ENCODE measurements at regions not wholly inside any gene's neighbourhood (a gene's known extent, or its start where the extent isn't known, plus 50 kb on each side); places are given as distances from the start of the nearest gene placed in this dataset.
"Not testable (repeated sequence)": the region's sequence is repeated elsewhere in the genome, so short reads cannot be mapped to it uniquely, and the experiment has no call there.

DNA sequence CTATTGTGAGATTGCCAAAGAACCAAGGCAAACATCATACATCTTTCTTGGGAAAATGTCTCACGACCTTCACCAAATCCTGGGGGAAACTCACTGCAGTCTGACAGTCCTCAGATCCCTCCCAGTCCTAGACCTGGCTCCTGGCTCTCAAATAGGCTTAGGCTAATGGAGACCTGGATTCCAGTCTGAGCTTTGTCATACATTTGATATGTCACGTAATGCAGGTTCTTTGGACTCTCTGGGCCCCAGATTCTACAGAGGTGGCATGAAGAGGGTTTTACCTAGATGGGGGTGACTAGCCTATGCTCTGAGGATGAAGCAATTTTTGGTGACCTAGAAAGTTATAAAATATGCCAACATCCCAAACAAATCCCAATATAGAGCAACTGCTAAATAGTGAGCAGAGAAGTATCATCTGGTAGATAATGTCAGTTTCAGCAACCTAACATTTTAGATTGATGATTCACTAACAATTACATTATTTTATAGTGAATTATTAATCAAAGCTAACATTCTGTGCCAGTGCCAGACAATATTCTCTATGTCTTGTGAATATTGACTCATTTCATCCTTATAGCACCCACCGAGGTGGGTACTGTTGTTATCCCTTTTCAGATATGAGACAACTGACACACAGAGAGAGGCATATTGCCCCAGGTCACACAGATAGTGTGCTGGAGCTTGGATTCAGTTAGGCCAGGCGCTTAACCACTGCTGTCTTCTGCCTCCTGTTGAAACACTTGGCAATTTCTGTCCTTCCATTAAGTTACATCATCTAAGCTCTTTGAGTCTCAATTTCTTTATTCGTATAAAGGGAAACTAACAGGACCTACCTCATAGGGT, 195.4 kb upstream of the MAMLD1 start:
- DNase-seq, result no peak

DNA sequence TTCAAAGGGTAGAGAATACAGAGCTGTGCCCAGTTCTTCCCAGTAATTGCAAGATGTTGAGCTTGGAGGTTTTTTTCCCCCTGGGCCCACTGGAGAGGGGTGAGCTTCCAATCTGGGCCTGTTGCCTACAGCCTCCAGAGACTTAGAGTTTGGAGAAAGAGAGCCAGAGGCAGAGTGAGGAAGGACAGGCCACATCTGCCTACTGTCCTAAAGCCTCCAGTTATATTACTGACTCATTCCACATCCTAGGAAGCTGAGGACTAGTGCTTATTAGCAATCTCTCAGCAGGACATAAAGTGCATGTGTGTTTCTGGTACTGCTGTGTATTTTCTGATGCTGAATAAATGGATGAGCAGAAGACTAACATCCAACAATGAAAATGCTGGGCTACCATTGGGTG, 181.0 kb upstream of the MAMLD1 start:
- no peak for DNase-seq

DNA sequence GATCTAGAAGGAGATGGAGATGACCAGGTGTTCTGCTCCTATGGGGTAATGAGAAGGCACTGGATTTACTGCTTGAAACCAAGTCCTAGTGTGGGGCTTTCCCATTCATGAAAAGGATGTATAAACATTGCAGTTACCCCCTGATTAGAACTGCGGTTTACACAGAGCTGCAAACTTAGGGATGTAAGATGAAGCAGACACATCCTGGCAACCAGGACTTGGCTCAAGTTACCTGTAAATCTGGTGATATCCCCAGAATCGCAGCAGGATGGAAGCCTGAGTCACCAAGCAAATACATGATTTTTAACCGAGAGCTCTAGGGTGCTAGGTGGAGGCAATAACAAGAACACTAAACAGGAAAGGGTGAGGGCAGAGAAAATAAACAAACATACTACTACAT, 178.6 kb upstream of the MAMLD1 start:
- DNase-seq, result no peak

DNA sequence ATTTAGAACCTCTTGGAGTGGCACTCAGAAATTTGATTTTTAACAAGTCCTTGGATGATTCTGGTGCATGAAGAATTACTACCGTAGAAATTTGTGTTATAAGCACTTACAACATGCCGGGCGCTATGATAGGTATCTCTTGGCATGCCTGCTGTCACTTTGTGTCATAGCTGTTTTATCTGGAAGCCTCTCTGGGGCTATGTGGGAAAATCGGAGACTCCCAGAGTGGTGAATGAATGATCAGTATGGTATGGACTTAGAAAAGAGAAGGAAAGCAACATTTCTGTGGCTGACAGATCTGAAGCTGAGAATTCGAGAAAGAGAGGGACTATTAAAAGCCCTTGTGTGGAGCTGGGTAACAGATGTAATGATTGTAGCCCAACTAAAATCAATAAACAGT, 177.4 kb upstream of the MAMLD1 start:
- no peak for DNase-seq

DNA sequence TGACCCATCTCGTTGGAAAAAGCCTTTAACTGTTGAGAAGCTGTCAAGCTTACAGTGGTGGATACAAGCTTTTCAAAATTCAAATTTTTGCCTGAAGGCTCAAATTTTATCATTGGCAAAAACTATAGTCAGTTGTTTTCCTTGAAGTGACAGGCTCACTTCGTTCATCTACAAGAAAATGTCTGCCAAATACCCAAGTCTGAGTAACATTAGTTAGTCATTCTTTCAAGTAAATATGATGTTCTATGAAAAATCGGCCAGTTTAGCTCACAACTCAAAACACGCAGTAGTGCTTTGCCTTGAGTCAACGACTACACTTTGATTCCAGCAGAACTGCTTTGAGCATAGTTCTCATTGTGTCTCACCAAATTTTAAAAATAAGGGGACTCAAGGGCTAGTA, 170.3 kb upstream of the MAMLD1 start:
- DNase-seq, result no peak

DNA sequence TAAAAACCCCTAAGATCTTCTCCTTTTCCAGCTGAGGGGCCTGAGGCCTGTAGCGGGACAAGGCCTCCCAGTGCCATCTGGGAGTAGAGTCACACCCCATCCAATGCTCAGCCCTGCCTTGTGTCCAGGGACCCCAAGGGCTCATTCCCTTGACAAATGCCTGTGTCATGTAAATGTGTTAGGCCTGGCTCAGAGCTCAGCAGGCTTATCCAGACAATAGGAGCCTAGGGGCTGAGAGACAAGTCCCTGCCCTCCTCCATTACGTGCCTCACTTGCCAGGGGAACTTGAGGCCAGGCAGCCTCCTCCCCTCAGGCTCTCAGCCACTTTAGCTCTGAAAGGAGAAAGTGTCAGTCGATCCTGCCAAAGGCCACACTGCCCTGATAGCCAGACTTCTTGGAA, 166.8 kb upstream of the MAMLD1 start:
- DNase-seq, result no peak

DNA sequence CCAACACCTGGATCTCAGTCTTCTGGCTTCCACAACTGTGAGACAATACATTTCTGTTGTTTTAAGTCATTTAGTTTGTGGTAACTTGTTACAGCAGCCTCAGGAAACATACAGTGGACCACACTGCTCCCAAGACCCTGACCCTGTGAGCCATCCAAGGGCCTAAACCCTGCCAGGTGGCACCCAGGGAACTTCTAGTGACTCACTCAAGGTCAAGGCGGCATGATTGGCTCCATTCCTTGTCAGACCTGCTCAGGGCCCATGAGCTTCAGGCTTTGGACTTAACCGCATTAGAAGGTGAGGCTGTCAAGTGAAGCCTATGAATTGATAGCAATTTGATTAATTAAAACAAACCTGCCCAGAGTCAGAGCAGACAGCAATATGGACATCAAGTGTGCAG, 165.7 kb upstream of the MAMLD1 start:
- no peak for DNase-seq

DNA sequence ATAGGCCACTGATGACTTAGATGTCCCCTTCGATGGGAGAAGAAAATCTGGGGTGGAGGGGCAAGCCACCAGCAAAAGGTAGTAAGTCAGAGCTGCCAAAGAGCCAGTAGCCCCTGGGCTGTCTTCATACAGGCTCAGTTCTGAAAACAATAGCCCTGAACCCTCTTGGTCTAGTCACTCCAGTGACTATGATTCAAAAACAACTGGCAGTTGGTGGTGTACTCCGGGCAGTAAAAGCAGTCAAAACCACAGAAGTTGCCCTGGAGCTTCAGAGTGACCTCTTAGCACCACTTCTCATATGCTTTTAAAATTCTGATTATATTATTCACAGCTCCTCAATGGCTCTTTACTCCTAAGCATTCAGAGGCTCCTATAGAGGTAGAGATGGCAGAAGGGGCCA, 164.3 kb upstream of the MAMLD1 start:
- no peak for DNase-seq

DNA sequence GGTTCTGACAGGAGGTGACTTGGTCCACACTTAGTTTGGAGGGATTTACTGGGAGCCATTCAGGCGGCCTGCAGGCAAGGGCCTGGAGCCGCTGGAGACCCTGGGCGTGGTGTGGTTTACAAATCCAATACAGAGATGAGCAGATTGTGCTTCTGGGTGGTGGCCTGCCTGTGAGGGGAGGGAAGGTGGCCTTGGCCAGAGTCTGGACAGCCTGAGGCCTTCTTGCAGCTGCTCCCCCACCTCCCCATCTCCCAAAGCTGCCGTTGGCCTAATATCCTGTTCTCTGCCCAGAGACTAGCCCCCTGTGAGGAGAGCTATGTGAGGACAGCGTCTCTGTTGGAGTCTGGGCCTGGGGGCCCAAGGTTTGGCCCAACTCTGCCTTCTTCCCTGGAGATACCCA, 163.9 kb upstream of the MAMLD1 start:
- DNase-seq, result no peak

DNA sequence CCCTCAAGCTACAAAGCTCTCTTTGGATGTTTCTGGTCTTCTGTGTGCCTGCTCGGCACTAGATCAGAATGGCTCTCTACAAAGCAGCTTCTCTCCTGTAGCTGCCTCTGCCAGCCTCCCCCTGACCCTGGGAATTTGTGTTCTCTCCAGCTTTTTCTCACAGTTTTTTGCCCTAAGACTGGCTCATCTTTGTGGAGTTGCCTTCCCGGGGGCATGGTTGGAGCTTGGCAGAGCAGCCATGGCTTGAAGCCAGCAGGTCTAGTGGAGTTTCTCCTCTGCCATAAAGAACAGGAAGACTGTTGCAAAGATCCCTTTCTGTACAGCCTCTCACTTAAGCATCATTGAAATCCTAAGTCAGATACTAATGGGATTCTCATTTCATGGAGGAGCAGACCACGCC, 163.3 kb upstream of the MAMLD1 start:
- DNase-seq, result no peak

DNA sequence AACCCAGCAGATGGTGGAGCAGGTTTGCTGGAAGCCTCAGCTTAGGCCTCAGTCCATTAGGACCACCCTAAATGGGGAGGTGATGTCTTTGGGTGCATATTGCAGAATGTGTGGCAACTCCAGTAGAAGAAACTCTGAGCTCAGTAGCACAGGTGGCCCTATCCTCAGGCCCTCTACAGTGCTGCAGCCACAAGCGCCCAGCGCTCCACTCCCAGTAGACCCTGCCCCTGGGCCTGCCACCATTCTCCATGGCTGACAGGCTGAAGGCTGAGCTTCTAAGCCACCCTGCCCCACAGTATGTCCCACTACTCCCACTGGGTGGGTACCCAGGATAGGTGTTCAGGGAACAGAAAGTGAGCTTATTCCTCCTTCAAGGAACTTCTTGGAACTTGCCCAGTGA, 162.8 kb upstream of the MAMLD1 start:
- DNase-seq, result no peak

DNA sequence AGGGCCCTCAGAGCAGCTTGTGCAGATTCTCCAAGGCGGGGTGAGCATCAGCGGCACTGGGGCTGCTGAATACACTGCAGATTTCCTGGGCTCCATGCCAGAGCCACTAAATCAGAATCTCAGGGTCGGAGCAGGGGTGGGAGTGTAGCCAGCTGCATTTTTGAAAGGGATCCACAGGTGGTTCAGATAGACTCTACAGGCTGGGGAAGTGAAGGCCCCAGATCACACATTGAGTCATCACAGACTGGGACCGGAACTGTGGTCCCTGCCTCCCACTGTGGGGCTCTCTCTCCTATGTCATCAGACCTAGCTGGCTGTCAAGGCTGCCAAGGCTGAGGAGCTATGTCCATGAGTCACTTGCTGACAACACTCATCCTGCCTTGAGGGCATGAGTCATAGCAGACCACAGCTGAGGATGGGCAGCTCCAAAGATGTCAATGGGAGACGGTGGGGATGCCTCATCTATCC, 162.3 kb upstream of the MAMLD1 start:
- no peak for DNase-seq

DNA sequence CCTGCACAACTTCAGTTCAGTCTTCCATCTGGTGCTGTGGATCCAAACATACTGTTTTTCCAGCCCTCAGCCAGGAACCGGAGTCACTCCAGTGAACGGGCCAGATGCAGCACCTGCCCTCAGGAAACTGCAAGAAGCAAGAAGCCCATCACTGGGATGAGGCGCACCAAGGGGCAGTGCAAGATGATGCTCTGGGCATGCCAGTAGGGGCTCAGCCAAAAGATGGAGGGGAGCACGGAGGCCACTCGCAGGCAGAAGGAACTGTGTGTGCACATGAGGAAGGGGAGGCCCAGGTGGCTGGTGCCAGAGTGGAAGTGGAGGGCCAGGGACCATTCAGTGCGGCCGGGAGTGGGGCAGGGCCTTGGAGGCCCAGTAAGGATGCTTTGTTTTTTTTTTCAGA, 161.7 kb upstream of the MAMLD1 start:
- no peak for DNase-seq

DNA sequence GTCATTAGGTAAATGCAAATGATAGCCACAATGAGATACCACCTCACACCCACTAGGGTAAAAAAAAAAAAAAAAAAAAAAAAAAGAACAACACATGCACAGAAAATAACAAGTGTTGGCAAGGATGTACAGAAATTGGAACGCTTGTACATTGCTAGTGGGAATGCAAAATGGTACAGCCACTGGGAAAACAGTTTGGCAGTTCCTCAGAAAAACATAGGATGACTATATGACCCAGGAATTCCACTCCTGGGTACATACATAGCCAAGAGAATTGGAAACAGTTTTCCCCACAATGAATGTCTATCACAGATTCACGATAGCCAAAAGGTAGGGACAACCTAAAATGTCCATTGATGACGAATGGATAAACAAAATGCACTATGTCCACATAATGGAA, 161.3 kb upstream of the MAMLD1 start:
- DNase-seq, result no peak

DNA sequence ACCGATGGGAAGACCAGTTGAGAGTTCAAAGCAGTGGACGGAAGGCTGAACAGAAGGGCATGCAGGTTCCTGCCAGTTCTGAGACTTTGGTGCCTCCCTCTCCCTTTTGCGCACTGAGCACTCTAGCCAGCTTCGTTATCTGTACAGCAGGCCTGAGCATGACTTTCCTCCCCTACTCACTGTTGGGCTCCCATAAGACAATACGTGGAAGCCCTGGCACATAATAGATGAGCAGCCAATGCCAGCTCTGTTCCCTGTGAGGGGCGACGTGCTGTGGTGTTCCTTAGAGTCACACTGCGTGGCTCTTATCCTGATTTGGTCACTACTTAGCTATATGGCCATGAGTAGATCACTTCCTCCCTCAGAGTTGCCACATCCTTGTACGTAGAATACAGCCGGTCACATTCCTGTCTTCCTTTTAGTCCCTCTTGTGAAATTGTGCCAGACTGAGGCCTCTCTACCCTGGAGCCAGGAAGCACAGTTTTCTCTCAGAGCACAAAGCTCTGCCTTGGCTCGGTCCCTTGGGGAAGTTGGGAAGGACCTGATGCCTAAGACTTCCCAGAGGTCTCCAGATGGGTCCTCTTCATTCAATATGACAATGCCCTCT, 160.4 kb upstream of the MAMLD1 start:
- no peak for DNase-seq

DNA sequence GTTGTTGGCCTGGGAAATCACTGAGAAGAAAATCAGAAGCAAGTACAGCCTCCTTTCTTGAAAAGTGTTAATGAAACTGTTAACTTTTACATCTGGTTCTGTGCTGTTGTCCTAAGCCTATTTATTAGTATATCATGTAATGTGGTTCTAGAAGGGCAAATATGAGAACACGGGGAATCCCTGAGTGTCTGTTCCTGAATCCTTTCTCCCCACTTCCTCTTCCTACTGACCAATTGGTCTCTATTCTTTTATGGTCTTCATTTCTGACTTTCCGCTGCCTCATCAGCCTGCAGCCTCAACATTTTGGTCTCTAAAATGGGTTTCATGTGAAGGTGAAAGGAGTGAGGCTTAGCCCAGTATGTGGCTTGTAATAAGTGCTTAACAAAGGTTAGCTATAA, 159.9 kb upstream of the MAMLD1 start:
- DNase-seq, result no peak

DNA sequence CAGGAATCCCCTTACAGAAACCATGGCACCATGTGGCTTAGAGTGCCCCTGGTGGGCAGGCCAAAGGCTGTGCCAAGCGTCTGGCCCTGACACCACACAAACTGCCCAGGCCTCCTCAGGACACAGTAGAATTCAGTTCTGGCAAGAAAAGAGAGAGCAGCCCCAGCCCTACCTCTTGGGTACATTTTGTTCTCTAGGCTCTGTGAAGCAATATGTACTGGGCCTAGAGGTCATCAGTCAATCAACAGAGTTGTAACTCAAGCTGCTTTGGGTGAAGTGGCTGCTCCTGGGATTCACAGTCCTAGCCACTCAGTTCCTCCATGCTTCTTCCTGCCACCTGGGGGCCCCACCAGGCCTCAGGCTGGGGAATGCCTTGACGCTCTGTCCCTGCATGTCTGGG, 158.1 kb upstream of the MAMLD1 start:
- no peak for DNase-seq

DNA sequence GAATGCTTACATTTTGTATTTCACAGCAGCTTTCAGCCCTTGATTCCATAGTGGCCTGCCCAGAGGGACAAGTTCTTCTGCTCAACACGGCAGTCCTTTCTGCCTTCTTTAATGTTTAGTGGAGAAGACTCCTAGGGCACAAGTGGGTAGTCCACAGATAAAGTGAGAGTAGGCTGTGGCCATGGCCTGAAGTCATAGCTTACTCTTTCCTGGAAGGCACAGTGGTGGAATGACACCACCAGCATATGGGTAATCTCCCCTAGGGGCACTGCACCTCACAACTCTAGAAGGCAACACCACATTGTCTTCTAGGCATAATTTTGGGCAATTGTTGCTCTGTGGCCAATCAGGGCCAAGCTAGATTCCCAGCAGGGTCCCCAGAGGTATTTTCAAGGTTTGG, 155.4 kb upstream of the MAMLD1 start:
- no peak for DNase-seq

DNA sequence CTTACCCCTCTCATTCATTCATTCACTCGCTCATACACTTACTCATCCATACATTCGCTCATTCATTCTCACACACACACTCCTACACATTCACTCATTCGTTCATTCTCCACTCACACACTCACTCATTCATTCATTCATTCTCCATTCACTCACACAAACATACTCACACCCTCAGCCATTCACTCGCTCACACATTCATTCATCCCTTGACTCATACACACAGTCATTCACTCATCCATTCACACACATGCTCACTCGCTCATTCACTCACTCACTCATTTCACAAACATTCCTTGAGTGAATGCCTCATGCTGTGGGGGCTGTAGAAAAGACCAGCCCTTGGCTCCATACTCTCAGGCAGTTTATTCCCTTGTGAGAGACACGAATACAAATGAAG, 151.1 kb upstream of the MAMLD1 start:
- no peak for DNase-seq

DNA sequence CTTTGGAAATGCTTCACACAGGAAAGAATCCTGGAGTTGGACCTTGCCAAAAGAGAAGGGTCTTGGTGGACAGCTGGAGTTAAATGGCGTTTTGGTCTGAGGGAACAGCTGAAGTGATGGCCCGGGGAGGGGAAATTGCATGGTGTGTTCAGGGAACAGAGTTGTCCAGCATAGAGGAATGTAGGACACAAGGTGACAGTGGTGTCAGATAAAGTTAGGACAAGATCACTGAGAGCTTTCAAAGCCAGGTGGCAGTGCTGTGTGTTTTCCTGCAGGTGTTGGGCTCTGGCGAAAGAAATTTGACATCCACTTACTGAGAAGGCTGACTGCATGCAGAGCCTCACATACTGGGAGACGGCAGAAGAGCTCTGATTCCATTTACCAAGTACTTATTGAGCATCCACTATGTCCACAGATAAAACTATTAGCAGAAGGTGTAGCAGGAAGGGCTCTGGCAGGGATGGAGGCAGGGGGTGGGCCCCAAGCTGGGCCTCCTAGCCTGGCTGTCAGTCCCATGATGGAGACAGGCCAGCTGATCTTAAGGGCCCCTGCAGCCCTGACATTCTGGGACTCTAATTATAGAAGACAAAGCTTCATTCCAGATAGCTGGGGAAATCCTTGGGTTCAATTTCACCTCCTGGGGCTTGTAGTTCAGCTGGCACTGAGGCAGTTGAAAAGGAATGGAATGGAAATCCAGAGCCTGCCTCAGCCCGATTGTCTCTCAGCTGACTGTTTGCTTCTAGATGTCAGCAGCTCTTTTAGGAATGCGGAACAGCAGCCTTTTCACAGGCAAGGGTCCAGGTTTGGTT, 150.2 kb upstream of the MAMLD1 start:
- DNase-seq, result peak; percentile 46

DNA sequence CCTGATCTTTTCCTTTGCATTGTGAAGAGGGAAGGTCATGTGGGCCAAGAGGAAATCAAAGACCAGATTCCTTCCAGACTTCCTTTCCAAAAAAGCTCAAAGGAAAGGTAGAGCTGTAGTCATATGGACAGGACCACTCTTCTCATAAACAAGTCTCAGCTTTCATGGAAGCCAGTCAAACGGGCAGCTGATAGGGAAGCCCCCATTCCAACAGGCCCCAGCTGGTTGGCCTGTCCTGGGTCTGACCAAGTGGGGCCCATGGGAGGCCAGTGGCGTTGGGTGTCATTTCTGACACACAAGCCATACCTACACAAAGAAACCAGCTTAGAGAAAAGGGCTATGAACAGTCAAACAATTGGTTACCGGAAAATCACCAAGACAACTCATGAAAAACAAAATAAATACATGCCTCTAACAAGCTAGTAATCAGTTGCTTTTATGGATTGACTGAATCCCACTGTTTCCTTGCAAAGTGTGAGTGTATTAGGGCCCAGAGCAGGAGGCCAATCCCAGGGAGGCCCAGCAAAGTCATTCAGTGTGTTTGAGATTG, 149.6 kb upstream of the MAMLD1 start:
- DNase-seq, result no peak

DNA sequence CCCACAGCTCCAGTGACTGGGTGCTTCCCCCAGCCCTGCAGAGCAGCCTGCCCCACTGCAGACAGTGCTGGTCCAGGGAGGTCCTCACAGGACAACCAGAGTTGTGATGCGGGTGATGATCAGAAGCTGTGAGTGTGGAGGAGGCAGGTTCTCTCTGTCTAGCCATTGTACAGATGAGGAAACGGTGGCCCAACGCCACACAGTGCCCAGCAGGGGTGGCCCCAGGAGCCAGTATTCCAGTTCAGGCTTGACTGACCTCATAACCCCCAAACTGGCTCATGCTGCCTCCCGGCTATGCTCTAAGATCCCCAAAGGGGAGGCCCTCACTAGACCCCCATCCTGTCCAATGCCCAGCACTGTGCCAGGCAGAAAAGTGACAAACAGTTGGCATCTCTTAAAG, 147.1 kb upstream of the MAMLD1 start:
- not testable (repeated sequence) for DNase-seq

DNA sequence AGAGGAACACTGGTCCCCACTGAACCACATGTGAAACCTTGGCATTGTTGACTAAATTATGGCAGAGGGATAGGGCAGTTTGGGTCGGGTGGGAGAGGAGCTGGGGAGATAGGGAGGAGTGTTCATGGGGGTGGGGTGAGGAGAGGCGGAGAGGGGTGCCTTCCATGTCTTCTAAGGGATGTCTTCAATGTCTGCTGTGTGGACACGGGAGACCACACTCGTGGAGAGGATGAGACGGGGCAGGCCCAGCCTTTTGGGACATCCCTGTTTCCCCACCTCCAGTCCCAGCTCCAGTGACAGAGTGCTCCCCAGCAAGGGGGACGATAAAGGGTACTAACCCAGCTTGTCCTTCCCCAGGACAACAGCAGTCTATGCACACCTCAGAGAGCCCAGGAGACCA, 146.4 kb upstream of the MAMLD1 start:
- no peak for DNase-seq

DNA sequence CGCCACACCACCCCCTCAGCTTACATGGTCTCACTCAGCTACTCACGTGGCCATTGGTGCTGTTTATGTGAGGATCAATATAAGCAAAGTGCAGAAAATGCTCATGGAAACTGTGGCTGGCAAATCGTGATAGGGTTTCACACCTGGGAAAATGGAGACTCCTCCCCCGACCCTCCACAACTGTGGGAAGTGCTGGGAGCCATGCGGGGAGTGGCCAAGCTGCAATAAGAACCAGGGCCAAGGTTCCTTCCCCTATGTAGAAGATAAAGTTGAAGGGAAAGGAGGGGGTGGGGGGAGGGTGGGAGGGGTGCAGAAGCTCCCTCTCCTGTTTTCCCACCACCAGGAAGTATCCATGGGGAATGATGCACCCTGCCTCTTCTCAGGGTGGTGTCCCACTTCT, 145.5 kb upstream of the MAMLD1 start:
- no peak for DNase-seq
